ENCODE measurements at regions not wholly inside any gene's neighbourhood (a gene's known extent, or its start where the extent isn't known, plus 50 kb on each side); places are given as distances from the start of the nearest gene placed in this dataset.

- TF ChIP-seq, protein P1, sequence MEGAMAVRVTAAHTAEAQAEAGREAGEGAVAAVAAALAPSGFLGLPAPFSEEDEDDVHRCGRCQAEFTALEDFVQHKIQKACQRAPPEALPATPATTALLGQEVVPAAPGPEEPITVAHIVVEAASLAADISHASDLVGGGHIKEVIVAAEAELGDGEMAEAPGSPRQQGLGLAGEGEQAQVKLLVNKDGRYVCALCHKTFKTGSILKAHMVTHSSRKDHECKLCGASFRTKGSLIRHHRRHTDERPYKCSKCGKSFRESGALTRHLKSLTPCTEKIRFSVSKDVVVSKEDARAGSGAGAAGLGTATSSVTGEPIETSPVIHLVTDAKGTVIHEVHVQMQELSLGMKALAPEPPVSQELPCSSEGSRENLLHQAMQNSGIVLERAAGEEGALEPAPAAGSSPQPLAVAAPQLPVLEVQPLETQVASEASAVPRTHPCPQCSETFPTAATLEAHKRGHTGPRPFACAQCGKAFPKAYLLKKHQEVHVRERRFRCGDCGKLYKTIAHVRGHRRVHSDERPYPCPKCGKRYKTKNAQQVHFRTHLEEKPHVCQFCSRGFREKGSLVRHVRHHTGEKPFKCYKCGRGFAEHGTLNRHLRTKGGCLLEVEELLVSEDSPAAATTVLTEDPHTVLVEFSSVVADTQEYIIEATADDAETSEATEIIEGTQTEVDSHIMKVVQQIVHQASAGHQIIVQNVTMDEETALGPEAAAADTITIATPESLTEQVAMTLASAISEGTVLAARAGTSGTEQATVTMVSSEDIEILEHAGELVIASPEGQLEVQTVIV (CRISPR knock-in tag; IDR thresholded peaks at IDR 0.05; ENCODE audit: borderline replicate concordance), result no peak
- TF ChIP-seq POLR2A (conservative IDR thresholded peaks at IDR 0.05) (no peak), TOE1 (IDR thresholded peaks at IDR 0.05; ENCODE audit: borderline replicate concordance) (no peak), TOE1 (CRISPR knock-in tag; IDR thresholded peaks at IDR 0.05; ENCODE audit: borderline replicate concordance, low read depth) (no peak), BRCA1 (IDR thresholded peaks at IDR 0.05) (no peak), BRCA1 (CRISPR knock-in tag; IDR thresholded peaks at IDR 0.05) (no peak)
Measured at GRCh38 chr14:61941421-61942150, 179.4 kb downstream of the SNAPC1 start.
